ENCODE measurements at regions not wholly inside any gene's neighbourhood (a gene's known extent, or its start where the extent isn't known, plus 50 kb on each side); places are given as distances from the start of the nearest gene placed in this dataset.
A peak's percentile ranks its signal among the peaks of the same experiment; 100 is the strongest.

DNA sequence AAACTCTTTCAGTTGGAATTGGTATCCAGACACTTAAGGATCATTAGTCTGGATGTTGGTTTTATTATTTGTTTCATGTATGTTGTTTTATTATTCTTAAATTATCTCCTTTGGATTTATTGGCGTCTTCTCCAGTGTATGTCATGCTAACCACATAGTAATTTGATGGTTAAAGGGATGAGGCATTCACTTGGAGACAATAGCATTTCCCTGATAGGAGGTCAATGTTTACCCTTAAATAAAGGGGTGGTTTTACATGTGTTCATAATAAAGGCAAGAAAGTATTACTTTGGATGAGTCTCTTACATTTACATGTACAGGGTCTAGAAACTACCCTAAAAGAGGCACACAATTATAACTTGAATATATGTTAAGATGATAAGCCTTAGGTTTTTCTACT lies 51.2 kb upstream of the RNF144B start:
- no peaks in the 10 kb centered on the region for H3K9me3 ChIP-seq
- no peak for TF ChIP-seq CTCF (IDR thresholded peaks at IDR 0.05)
- H3K4me3 ChIP-seq, result no peak overlapping the region
- no peaks in the 10 kb centered on the region for H3K27me3 ChIP-seq
- no peaks in the 10 kb centered on the region for H3K4me1 ChIP-seq
- no peak overlapping the region for H3K27ac ChIP-seq
- DNase-seq, result no peak
- intact Hi-C loops (cut with DNase I; ENCODE audit: low total_unique reads), result no loop called here
- no peaks in the 10 kb centered on the region for H3K36me3 ChIP-seq

DNA sequence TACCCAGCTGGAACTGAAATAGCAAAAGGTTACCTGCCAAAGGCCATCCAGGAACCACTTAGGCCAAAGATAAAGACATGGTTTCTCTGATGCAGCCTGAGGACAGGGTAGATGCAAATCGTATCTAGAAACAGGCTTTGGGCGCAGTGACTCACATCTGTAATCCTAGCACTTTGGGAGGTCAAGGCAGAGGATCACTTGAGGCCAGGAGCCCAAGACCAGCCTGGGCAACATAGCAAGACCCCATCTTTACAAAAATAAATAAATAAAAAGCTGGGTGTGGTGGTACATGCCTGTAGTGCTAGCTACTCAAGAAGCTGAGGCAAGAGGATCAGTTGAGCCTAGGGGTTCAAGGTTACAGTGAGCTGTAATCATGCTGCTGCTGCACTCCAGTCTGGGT lies 52.9 kb upstream of the RNF144B start:
- DNase-seq, result no peak
- TF ChIP-seq CTCF (IDR thresholded peaks at IDR 0.05), result no peak
- no peaks in the 10 kb centered on the region for H3K9me3 ChIP-seq
- intact Hi-C loops (cut with DNase I; ENCODE audit: low total_unique reads), result no loop called here
- H3K4me1 ChIP-seq, result peaks cover 0 to 2% (median 0%) of the 10 kb centered on the region in 4 donors
- no peak overlapping the region for H3K27ac ChIP-seq
- H3K36me3 ChIP-seq, result no peaks in the 10 kb centered on the region
- H3K27me3 ChIP-seq, result no peaks in the 10 kb centered on the region
- no peak overlapping the region for H3K4me3 ChIP-seq

- intact Hi-C loops (cut with DNase I; ENCODE audit: low total_unique reads), result no loop called here
- Histone ChIP-seq H3K9me3 (no peaks in the 10 kb centered on the region), H3K4me3 (no peak overlapping the region), H3K36me3 (no peaks in the 10 kb centered on the region), H3K4me1 (peaks cover 0 to 20% (median 6%) of the 10 kb centered on the region in 4 donors), H3K27ac (peak overlapping the region in 1 of 2 donors; percentile 17), H3K27me3 (no peaks in the 10 kb centered on the region)
- no peak for DNase-seq
- no peak for TF ChIP-seq CTCF (IDR thresholded peaks at IDR 0.05)
These were observed 56.5 kb upstream of the RNF144B start for GRCh38 chr6:18330548-18331081.

DNA sequence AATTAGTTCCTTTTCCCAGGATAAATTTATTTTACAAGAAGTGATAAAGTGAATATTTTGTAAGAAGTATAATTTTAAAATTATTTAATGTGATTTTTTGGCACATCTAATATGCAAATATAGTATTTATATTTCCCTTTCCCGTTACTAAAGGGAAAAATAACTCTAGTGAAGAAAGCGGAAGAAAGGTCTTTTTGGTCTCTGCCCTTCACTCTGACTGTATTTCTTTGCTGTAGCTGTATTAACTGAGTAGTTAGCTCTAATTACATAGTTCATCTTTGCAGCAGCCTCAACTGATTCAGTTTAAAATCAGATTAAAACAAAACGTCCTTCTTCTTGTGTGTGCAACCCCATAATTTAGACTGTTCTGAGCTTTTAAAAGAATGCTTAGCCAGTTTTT lies 57.4 kb upstream of the RNF144B start:
- intact Hi-C loops (cut with DNase I; ENCODE audit: low total_unique reads), result no loop called here
- peak overlapping the region; percentile 17 to 27 for H3K27ac ChIP-seq

DNA sequence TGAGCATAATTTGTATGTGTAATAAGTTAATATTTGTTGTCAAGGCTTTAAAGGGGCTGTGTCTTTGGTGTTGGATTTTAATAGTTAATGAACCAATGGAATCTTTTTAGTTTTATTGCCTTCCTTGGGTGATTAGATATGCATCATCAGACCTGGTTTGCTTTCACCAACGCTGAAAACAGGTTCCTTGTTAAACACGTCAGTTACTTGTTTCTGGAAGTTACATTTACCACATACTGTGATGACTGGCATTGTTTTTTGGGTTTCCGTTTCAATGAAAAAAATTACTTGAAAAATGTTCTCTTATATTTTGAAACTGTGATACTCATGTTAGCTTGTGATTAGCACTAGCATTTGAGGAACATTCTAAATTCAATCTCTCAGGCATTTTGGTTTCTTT lies 58.6 kb upstream of the RNF144B start:
- no peak for TF ChIP-seq CTCF (IDR thresholded peaks at IDR 0.05)
- H3K27me3 ChIP-seq, result no peaks in the 10 kb centered on the region
- intact Hi-C loops (cut with DNase I; ENCODE audit: low total_unique reads), result no loop called here
- H3K36me3 ChIP-seq, result no peaks in the 10 kb centered on the region
- peak overlapping the region; percentile 16 to 27 for H3K27ac ChIP-seq
- no peak overlapping the region for H3K4me3 ChIP-seq
- H3K9me3 ChIP-seq, result no peaks in the 10 kb centered on the region
- H3K4me1 ChIP-seq, result peaks cover 0 to 20% (median 6%) of the 10 kb centered on the region in 4 donors
- no peak for DNase-seq

More for the DNA sequence above, 57.4 kb upstream of the RNF144B start:
- Histone ChIP-seq H3K4me1 (peaks cover 0 to 20% (median 6%) of the 10 kb centered on the region in 4 donors), H3K9me3 (no peaks in the 10 kb centered on the region), H3K4me3 (no peak overlapping the region), H3K27me3 (no peaks in the 10 kb centered on the region), H3K36me3 (no peaks in the 10 kb centered on the region)
- DNase-seq, result no peak
- no peak for TF ChIP-seq CTCF (IDR thresholded peaks at IDR 0.05)

GRCh38 chr6:18328070-18328469 lies 59.1 kb upstream of the RNF144B start:
- Histone ChIP-seq H3K27me3 (no peaks in the 10 kb centered on the region), H3K4me1 (peaks cover 0 to 20% (median 6%) of the 10 kb centered on the region in 4 donors), H3K9me3 (no peaks in the 10 kb centered on the region), H3K36me3 (no peaks in the 10 kb centered on the region), H3K4me3 (no peak overlapping the region), H3K27ac (peak overlapping the region; percentile 16 to 27)
- no peak for TF ChIP-seq CTCF (IDR thresholded peaks at IDR 0.05)
- intact Hi-C loops (cut with DNase I; ENCODE audit: low total_unique reads), result no loop called here
- no peak for DNase-seq
